GM12878 (cell line): ENCODE measurements at regions not wholly inside any gene's neighbourhood (a gene's known extent, or its start where the extent isn't known, plus 50 kb on each side); places are given as distances from the start of the nearest gene placed in this dataset.

ENCODE experiments used
- ATAC-seq: fragments of 200-7000 bp; cut with Tn5 transposase; 3 replicates; pipeline ENCODE4 v1.9.1; 2020; ENCODE audit warnings: mild to moderate bottlenecking, moderate library complexity
- BruUV-seq: library from RNA; stranded (reverse); fragments of 400-500 nt; replicated peaks from 2 replicates; lab custom pipeline; 2021; lab: Mats Ljungman, UMichigan
- CTCF ChIA-PET: fragments of 300-600 bp; sonication (Branson Sonifier 250); formaldehyde crosslinking; extraction: SDS; loops from one replicate; lab custom pipeline; 2021; ENCODE audit warnings: inconsistent platforms; lab: Yijun Ruan, JAX
- POLR2A ChIA-PET: fragments of 350-600 bp; formaldehyde crosslinking; extraction: SDS; loops from one replicate; lab custom pipeline; 2021; ENCODE audit warnings: inconsistent platforms; lab: Charles Lee
- RAD21 ChIA-PET: fragments of 300-600 bp; sonication (Branson Sonifier 250); formaldehyde crosslinking; loops from one replicate; lab custom pipeline; 2023; ENCODE audit warnings: antibody characterized with exemption; ENCODE audit not compliant: unreplicated experiment; lab: Charles Lee
- SMC1A ChIA-PET: fragments of 300-600 bp; sonication (Branson Sonifier 250); formaldehyde crosslinking; loops from one replicate; lab custom pipeline; 2023; ENCODE audit not compliant: unreplicated experiment, uncharacterized antibody; lab: Charles Lee
- DNase-seq: peaks from one replicate; pipeline ENCODE4 v3.0.0-alpha.2; 2011; ENCODE audit warnings: low read depth, low spot score
- FAIRE-seq: peaks from 3 replicates; lab custom pipeline; 2011; peaks lifted over from hg19 to GRCh38; lab: Jason Lieb, UNC
- H2AFZ ChIP-seq: 2 replicates; pipeline ENCODE4 v1.6.0; 2011; ENCODE audit warnings: low read depth, low read length, control low read depth; ENCODE audit not compliant: control insufficient read depth
- H3K27ac ChIP-seq: 2 replicates; pipeline ENCODE4 v1.5.1; 2011; ENCODE audit warnings: control low read depth; ENCODE audit not compliant: control insufficient read depth, insufficient read depth
- H3K27me3 ChIP-seq, 2 experiments: replicated peaks in 1 of 2; 2 replicates each; pipeline versions ENCODE4 v1.6.0 to v1.6.1; 2011; ENCODE audit warnings: low read length in 1 of 2; ENCODE audit not compliant: control insufficient read depth in 2 of 2, insufficient read depth in 2 of 2
- H3K36me3 ChIP-seq, 2 experiments: 2 replicates each; pipeline ENCODE4 v1.5.1; 2011; ENCODE audit warnings: low read length in 1 of 2; ENCODE audit not compliant: control insufficient read depth in 2 of 2, insufficient read depth in 2 of 2
- H3K4me1 ChIP-seq: 2 replicates; pipeline ENCODE4 v1.6.1; 2011; ENCODE audit warnings: mild to moderate bottlenecking, low read length, moderate library complexity, mixed read lengths; ENCODE audit not compliant: control insufficient read depth, insufficient read depth
- H3K4me2 ChIP-seq: 2 replicates; pipeline ENCODE4 v1.6.0; 2011; ENCODE audit warnings: control low read depth; ENCODE audit not compliant: control insufficient read depth, insufficient read depth
- H3K4me3 ChIP-seq: fragments of 200-600 bp; sonication (generic); 2 replicates; pipeline ENCODE4 v1.5.1; 2016
- H3K79me2 ChIP-seq: 2 replicates; pipeline ENCODE4 v1.6.0; 2011; ENCODE audit warnings: low read length; ENCODE audit not compliant: control insufficient read depth, insufficient read depth
- H3K9ac ChIP-seq: 2 replicates; pipeline ENCODE4 v1.8.0; 2011; ENCODE audit warnings: low read length, control low read depth, mixed read lengths; ENCODE audit not compliant: control insufficient read depth, insufficient read depth
- H3K9me3 ChIP-seq: replicated peaks from 3 replicates; pipeline ENCODE4 v1.5.1; 2011; ENCODE audit warnings: mild to moderate bottlenecking, low read length; ENCODE audit not compliant: control insufficient read depth, insufficient read depth
- H4K20me1 ChIP-seq: 2 replicates; pipeline ENCODE4 v1.6.0; 2011; ENCODE audit not compliant: control insufficient read depth, insufficient read depth
- ELK1 ChIP-seq: IDR thresholded peaks from 2 replicates; pipeline ENCODE4 v1.6.1; 2012; ENCODE audit warnings: low read depth, low read length, improper control_type of control experiment
- NR2F1 ChIP-seq: fragments of 450-650 bp; conservative IDR thresholded peaks from 2 replicates; pipeline ENCODE4 v1.6.1; 2017; ENCODE audit warnings: mild to moderate bottlenecking
- POLR2A ChIP-seq: IDR thresholded peaks from 2 replicates; pipeline ENCODE4 v1.6.1; 2011; ENCODE audit warnings: low read depth, mild to moderate bottlenecking, low read length
- SMAD5 ChIP-seq: IDR thresholded peaks from 2 replicates; pipeline ENCODE4 v1.6.1; 2016; ENCODE audit warnings: antibody characterized with exemption, low read depth
- ZNF622 ChIP-seq: fragments of 450-650 bp; IDR thresholded peaks from 2 replicates; pipeline ENCODE4 v1.6.1; 2017; ENCODE audit warnings: mild to moderate bottlenecking, inconsistent platforms
- WGBS: methylation state at CpG from one replicate; pipeline ENCODE4 v1.1.6; 2016; ENCODE audit warnings: low lambda C conversion rate; ENCODE audit not compliant: insufficient replicate concordance, insufficient coverage; ENCODE audit errors: missing lambda C conversion rate; 5-methylcytosine and 5-hydroxymethylcytosine counted together
- in situ Hi-C: fragments of 300-500 bp; cut with MboI; formaldehyde crosslinking; loops from 9 replicates; pipeline ENCODE4 v1.14.3; 2018; ENCODE audit warnings: mixed read lengths
- intact Hi-C: fragments of 100-400 bp; cut with micrococcal nuclease; formaldehyde crosslinking; loops from one replicate; pipeline ENCODE4 v1.14.2; 2022; ENCODE audit not compliant: unreplicated experiment
- TF ChIP-seq, protein P1 (sequence below): fragments of 450-650 bp; IDR thresholded peaks from 2 replicates; pipeline ENCODE4 v1.6.1; 2018; ENCODE audit warnings: borderline replicate concordance, mild to moderate bottlenecking; ENCODE audit not compliant: partially characterized antibody

GRCh38 chr10:92789786-92790185 lies 58.5 kb upstream of the EXOC6 start:
- FAIRE-seq (no peak), DNase-seq (no peak), ATAC-seq (no peak)
- 33% methylated on average over 4 of the region's 4 CpGs for WGBS
- ChIA-PET RAD21 (no interaction called here), CTCF (no interaction called here), POLR2A (no interaction called here), SMC1A (interaction anchor here (1.5 kb wide), 1 partner anchor 17 kb away, joined by 3 read pairs; no protein-coding TSS in a partner anchor)
- Histone ChIP-seq H3K36me3 (no peaks in the 10 kb centered on the region), H2AFZ (no peak overlapping the region), H3K4me3 (no peak overlapping the region), H3K4me2 (no peak overlapping the region), H3K27ac (no peak overlapping the region), H3K4me1 (no peaks in the 10 kb centered on the region), H3K27me3 (peaks cover 0 to 5% of the 10 kb centered on the region in 2 experiments; a peak in 2 of 4 replicates), H3K79me2 (no peaks in the 10 kb centered on the region), H4K20me1 (no peaks in the 10 kb centered on the region), H3K9ac (no peak overlapping the region), H3K9me3 (no peaks in the 10 kb centered on the region; the same call in 2 of the 3 replicates)
- BruUV-seq: no TSS peak
- intact Hi-C loops (no loop called here), in situ Hi-C loops (no loop called here)
- no peak for TF ChIP-seq ZNF622
- no peak for TF ChIP-seq SMAD5

GRCh38 chr10:92790440-92790839 lies 57.9 kb upstream of the EXOC6 start:
- SMC1A ChIA-PET: no interaction called here
- Histone ChIP-seq H3K79me2 (no peaks in the 10 kb centered on the region), H2AFZ (no peak overlapping the region), H3K27me3 (peaks cover 0 to 5% of the 10 kb centered on the region in 2 experiments; a peak in 1 of 4 replicates), H3K9me3 (no peaks in the 10 kb centered on the region; the same call in 2 of the 3 replicates), H3K27ac (no peak overlapping the region), H3K9ac (no peak overlapping the region), H3K4me1 (no peaks in the 10 kb centered on the region), H3K4me3 (no peak overlapping the region), H3K4me2 (no peak overlapping the region), H3K36me3 (no peaks in the 10 kb centered on the region), H4K20me1 (no peaks in the 10 kb centered on the region)
- ATAC-seq (0 out of 3 replicates have a peak, but pooled peaks have one; percentile 27), FAIRE-seq (peak; percentile 73), DNase-seq (no peak)
- in situ Hi-C loops (no loop called here), intact Hi-C loops (no loop called here)
- RAD21 ChIA-PET: interaction anchor here (0.5 kb wide), 1 partner anchor 49 kb away, joined by 4 read pairs; no protein-coding TSS in a partner anchor
- CTCF ChIA-PET: interaction anchor here (0.6 to 1.4 kb wide), 2 partner anchors 15 to 30 kb away, joined by 3 read pairs; no protein-coding TSS in a partner anchor
- POLR2A ChIA-PET: interaction anchor here (0.7 kb wide), 1 partner anchor 343 kb away, joined by 4 read pairs; no protein-coding TSS in a partner anchor
- TF ChIP-seq POLR2A (no peak), NR2F1 (no peak), ELK1 (no peak)
- TF ChIP-seq, protein P1, sequence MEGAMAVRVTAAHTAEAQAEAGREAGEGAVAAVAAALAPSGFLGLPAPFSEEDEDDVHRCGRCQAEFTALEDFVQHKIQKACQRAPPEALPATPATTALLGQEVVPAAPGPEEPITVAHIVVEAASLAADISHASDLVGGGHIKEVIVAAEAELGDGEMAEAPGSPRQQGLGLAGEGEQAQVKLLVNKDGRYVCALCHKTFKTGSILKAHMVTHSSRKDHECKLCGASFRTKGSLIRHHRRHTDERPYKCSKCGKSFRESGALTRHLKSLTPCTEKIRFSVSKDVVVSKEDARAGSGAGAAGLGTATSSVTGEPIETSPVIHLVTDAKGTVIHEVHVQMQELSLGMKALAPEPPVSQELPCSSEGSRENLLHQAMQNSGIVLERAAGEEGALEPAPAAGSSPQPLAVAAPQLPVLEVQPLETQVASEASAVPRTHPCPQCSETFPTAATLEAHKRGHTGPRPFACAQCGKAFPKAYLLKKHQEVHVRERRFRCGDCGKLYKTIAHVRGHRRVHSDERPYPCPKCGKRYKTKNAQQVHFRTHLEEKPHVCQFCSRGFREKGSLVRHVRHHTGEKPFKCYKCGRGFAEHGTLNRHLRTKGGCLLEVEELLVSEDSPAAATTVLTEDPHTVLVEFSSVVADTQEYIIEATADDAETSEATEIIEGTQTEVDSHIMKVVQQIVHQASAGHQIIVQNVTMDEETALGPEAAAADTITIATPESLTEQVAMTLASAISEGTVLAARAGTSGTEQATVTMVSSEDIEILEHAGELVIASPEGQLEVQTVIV: no peak
- BruUV-seq: no TSS peak
- WGBS: 2% methylated on average over 2 of the region's 2 CpGs
